PC-3 (cell line): ENCODE measurements at regions not wholly inside any gene's neighbourhood (a gene's known extent, or its start where the extent isn't known, plus 50 kb on each side); places are given as distances from the start of the nearest gene placed in this dataset.

Experiments used
- ATAC-seq: fragments of 200-7000 bp; cut with Tn5 transposase; 2 replicates; pipeline ENCODE4 v1.9.1; 2020; ENCODE audit warnings: mild to moderate bottlenecking, moderate library complexity
- BruUV-seq: library from RNA; stranded (reverse); fragments of 400-500 nt; replicated peaks from 2 replicates; lab custom pipeline; 2021; lab: Mats Ljungman, UMichigan
- CTCF ChIA-PET: fragments of 300-600 bp; sonication (Branson Sonifier 250); formaldehyde crosslinking; loops from one replicate; lab custom pipeline; 2022; ENCODE audit warnings: antibody characterized with exemption; lab: Charles Lee
- POLR2A ChIA-PET: fragments of 300-600 bp; sonication (Branson Sonifier 250); formaldehyde crosslinking; loops from one replicate; lab custom pipeline; 2022; ENCODE audit warnings: antibody characterized with exemption; ENCODE audit not compliant: unreplicated experiment; lab: Charles Lee
- DNase-seq: peaks from one replicate; pipeline ENCODE4 v3.0.0-alpha.2; 2015
- H2AFZ ChIP-seq: fragments of 300-600 bp; sonication (generic); 2 replicates; pipeline ENCODE4 v1.6.0; 2016; ENCODE audit warnings: antibody characterized with exemption, low read length
- H3F3A ChIP-seq: fragments of 300-600 bp; sonication (generic); one replicate; pipeline ENCODE4 v1.6.0; 2017; ENCODE audit warnings: antibody characterized with exemption, low read length, control low read depth, mild to moderate bottlenecking; ENCODE audit not compliant: unreplicated experiment
- H3K27ac ChIP-seq: fragments of 300-600 bp; sonication (generic); 2 replicates; pipeline ENCODE4 v1.5.1; 2016; ENCODE audit warnings: mild to moderate bottlenecking, low read length
- H3K27me3 ChIP-seq: fragments of 300-600 bp; sonication (generic); 2 replicates; pipeline ENCODE4 v1.6.1; 2016; ENCODE audit warnings: low read length, mixed read lengths
- H3K36me3 ChIP-seq: fragments of 300-600 bp; sonication (generic); 2 replicates; pipeline ENCODE4 v1.6.1; 2016; ENCODE audit warnings: low read depth, mixed run types, low read length, mixed read lengths
- H3K4me1 ChIP-seq: fragments of 300-600 bp; sonication (generic); 2 replicates; pipeline ENCODE4 v1.5.1; 2016; ENCODE audit warnings: low read length; ENCODE audit not compliant: insufficient read depth
- H3K4me2 ChIP-seq: fragments of 300-600 bp; sonication (generic); 2 replicates; pipeline ENCODE4 v1.6.0; 2016; ENCODE audit warnings: low read length
- H3K4me3 ChIP-seq: fragments of 300-600 bp; sonication (generic); 2 replicates; pipeline ENCODE4 v1.5.1; 2016; ENCODE audit warnings: mild to moderate bottlenecking, low read length, mixed read lengths
- H3K79me2 ChIP-seq: fragments of 300-600 bp; sonication (generic); 2 replicates; pipeline ENCODE4 v1.6.1; 2017; ENCODE audit warnings: low read length, mixed read lengths
- H3K9ac ChIP-seq: fragments of 300-600 bp; sonication (generic); 2 replicates; pipeline ENCODE4 v1.6.0; 2016; ENCODE audit warnings: mild to moderate bottlenecking, low read length
- H3K9me2 ChIP-seq: fragments of 300-600 bp; sonication (generic); replicated peaks from 2 replicates; pipeline ENCODE4 v1.6.1; 2016; ENCODE audit warnings: mixed run types, low read length, mixed read lengths
- H3K9me3 ChIP-seq: fragments of 300-600 bp; sonication (generic); 2 replicates; pipeline ENCODE4 v1.6.1; 2016; ENCODE audit warnings: low read length, mixed read lengths
- H4K20me1 ChIP-seq: fragments of 300-600 bp; sonication (generic); 2 replicates; pipeline ENCODE4 v1.6.1; 2016; ENCODE audit warnings: low read length, mixed read lengths
- EZH2 ChIP-seq: fragments of 300-600 bp; sonication (generic); IDR thresholded peaks from one replicate; pipeline ENCODE4 v1.6.1; 2017; ENCODE audit warnings: antibody characterized with exemption, mild to moderate bottlenecking, low read length; ENCODE audit not compliant: unreplicated experiment
- EZH2phosphoT487 ChIP-seq: fragments of 300-600 bp; sonication (generic); IDR thresholded peaks from 2 replicates; pipeline ENCODE4 v1.6.1; 2018; ENCODE audit warnings: mild to moderate bottlenecking, antibody characterized with exemption, low read length, borderline replicate concordance
- intact Hi-C: fragments of 100-400 bp; cut with micrococcal nuclease; formaldehyde crosslinking; loops from 2 replicates; pipeline ENCODE4 v1.9.0; 2023
- TF ChIP-seq, protein P1 (sequence below): fragments of 300-600 bp; sonication (generic); conservative IDR thresholded peaks from 2 replicates; pipeline ENCODE4 v1.5.1; 2017; ENCODE audit warnings: antibody characterized with exemption, low read depth, mild to moderate bottlenecking, low read length

DNA sequence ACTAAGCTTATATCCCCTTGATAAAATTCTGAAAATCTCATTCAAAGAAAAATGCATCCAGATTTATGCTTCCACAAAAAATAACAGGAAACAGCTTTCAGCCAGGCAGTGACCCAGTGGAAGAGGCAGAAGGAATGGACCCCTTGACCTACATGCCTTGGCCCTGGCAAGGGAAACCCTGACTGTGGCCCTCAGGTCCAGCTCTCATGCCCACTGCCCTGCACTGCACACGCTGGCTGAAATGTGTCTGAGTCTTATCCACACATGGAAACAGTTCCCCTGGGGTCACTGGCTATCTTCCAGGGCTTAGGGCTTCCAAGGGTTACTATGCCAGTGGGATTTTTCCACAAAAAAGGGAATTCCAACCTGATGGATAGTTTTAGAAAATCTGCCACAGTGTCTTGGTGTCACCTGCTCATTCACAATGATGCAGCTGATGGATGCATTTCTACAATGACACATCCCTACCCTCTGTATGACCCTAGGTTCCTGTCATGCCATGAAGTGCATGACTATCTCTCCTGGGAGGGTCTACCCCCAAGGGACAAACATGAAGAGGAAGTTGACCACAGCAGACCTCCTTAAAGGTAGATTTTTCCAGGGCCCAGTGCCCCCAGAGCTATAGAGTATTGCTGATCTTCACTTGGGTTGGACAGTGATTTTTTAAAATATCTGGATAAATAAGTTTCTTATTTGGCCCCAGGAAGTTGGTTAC, 121.9 kb upstream of the CD93 start:
- intact Hi-C loops, result no loop called here
- POLR2A ChIA-PET, result no interaction called here

GRCh38 chr20:23206995-23207394, 120.9 kb upstream of the CD93 start:
- CTCF ChIA-PET, result no interaction called here
- DNase-seq, result no peak
- POLR2A ChIA-PET, result no interaction called here

More for the DNA sequence above, 121.9 kb upstream of the CD93 start:
- peaks cover 11% of the 10 kb centered on the region; the same call in 1 of the 2 replicates for H3K27me3 ChIP-seq
- no peak for ATAC-seq
- no peaks in the 10 kb centered on the region for H3K9me2 ChIP-seq
- BruUV-seq, result no TSS peak
- no peaks in the 10 kb centered on the region for H3K36me3 ChIP-seq
- H3K4me3 ChIP-seq, result no peak overlapping the region
- H2AFZ ChIP-seq, result no peak overlapping the region
- H3K9me3 ChIP-seq, result no peaks in the 10 kb centered on the region
- H3F3A ChIP-seq, result no peaks in the 10 kb centered on the region
- peaks cover 10% of the 10 kb centered on the region; the same call in 1 of the 2 replicates for H3K4me1 ChIP-seq
- no peak overlapping the region for H3K9ac ChIP-seq
- no peaks in the 10 kb centered on the region for H4K20me1 ChIP-seq
- DNase-seq, result no peak
- no peaks in the 10 kb centered on the region for H3K79me2 ChIP-seq
- H3K4me2 ChIP-seq, result no peak overlapping the region
- no peak overlapping the region for H3K27ac ChIP-seq
- no peak for TF ChIP-seq EZH2phosphoT487
- TF ChIP-seq, protein P1, sequence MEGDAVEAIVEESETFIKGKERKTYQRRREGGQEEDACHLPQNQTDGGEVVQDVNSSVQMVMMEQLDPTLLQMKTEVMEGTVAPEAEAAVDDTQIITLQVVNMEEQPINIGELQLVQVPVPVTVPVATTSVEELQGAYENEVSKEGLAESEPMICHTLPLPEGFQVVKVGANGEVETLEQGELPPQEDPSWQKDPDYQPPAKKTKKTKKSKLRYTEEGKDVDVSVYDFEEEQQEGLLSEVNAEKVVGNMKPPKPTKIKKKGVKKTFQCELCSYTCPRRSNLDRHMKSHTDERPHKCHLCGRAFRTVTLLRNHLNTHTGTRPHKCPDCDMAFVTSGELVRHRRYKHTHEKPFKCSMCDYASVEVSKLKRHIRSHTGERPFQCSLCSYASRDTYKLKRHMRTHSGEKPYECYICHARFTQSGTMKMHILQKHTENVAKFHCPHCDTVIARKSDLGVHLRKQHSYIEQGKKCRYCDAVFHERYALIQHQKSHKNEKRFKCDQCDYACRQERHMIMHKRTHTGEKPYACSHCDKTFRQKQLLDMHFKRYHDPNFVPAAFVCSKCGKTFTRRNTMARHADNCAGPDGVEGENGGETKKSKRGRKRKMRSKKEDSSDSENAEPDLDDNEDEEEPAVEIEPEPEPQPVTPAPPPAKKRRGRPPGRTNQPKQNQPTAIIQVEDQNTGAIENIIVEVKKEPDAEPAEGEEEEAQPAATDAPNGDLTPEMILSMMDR, result no peak
- no peak for TF ChIP-seq EZH2
- CTCF ChIA-PET, result no interaction called here

More at GRCh38 chr20:23206995-23207394, 120.9 kb upstream of the CD93 start:
- no peaks in the 10 kb centered on the region for H4K20me1 ChIP-seq
- peaks cover 10% of the 10 kb centered on the region; the same call in 1 of the 2 replicates for H3K4me1 ChIP-seq
- no TSS peak for BruUV-seq
- intact Hi-C loops, result no loop called here
- TF ChIP-seq, protein P1, result no peak
- TF ChIP-seq EZH2phosphoT487, result no peak
- no peak for TF ChIP-seq EZH2
- no peak overlapping the region for H3K4me3 ChIP-seq
- H3F3A ChIP-seq, result no peaks in the 10 kb centered on the region
- H3K79me2 ChIP-seq, result no peaks in the 10 kb centered on the region
- no peaks in the 10 kb centered on the region for H3K36me3 ChIP-seq
- H3K9ac ChIP-seq, result no peak overlapping the region
- ATAC-seq, result no peak
- no peaks in the 10 kb centered on the region for H3K9me3 ChIP-seq
- no peak overlapping the region for H3K4me2 ChIP-seq
- no peak overlapping the region for H3K27ac ChIP-seq
- H3K9me2 ChIP-seq, result no peaks in the 10 kb centered on the region
- peaks cover 10% of the 10 kb centered on the region; the same call in 1 of the 2 replicates for H3K27me3 ChIP-seq
- no peak overlapping the region for H2AFZ ChIP-seq
